ENCODE measurements at regions not wholly inside any gene's neighbourhood (a gene's known extent, or its start where the extent isn't known, plus 50 kb on each side); places are given as distances from the start of the nearest gene placed in this dataset.

- TF ChIP-seq, protein P1, sequence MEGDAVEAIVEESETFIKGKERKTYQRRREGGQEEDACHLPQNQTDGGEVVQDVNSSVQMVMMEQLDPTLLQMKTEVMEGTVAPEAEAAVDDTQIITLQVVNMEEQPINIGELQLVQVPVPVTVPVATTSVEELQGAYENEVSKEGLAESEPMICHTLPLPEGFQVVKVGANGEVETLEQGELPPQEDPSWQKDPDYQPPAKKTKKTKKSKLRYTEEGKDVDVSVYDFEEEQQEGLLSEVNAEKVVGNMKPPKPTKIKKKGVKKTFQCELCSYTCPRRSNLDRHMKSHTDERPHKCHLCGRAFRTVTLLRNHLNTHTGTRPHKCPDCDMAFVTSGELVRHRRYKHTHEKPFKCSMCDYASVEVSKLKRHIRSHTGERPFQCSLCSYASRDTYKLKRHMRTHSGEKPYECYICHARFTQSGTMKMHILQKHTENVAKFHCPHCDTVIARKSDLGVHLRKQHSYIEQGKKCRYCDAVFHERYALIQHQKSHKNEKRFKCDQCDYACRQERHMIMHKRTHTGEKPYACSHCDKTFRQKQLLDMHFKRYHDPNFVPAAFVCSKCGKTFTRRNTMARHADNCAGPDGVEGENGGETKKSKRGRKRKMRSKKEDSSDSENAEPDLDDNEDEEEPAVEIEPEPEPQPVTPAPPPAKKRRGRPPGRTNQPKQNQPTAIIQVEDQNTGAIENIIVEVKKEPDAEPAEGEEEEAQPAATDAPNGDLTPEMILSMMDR (IDR thresholded peaks at IDR 0.05) = no peak
- Histone ChIP-seq H3K9me3 (no peaks in the 10 kb centered on the region), H3K4me1 (no peaks in the 10 kb centered on the region), H3K4me3 (no peak overlapping the region), H3K27me3 (ENCODE audit: low read depth) (no peaks in the 10 kb centered on the region), H3K27ac (no peak overlapping the region), H3K36me3 (no peaks in the 10 kb centered on the region)
- intact Hi-C loops (cut with DNase I) = no loop called here
- no peak for ATAC-seq
- DNase-seq = no peak
These were observed 392.7 kb upstream of the ZNF507 start for GRCh38 chr19:31952693-31953092.

DNA sequence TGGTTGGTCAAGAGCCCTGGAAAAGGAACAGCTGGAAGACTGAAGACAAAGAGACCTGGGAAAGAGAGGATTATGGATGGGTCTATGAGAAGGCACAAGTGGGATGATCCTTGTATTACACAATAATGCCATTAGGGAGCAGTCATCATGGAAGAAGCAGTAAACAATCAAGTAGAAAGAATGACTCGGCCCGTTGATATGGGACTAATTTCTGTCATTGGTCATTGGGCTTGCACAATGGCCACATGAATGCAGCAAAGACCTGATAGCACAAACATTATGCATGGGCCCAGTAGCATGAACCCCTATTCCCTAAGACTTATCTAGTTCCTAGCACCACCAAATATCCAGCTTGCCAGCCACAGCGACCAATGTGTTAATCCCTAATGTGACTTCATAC lies 390.3 kb upstream of the ZNF507 start:
- Histone ChIP-seq H3K27ac (no peak overlapping the region), H3K9me3 (no peaks in the 10 kb centered on the region), H3K4me1 (no peaks in the 10 kb centered on the region), H3K36me3 (no peaks in the 10 kb centered on the region), H3K27me3 (ENCODE audit: low read depth) (no peaks in the 10 kb centered on the region), H3K4me3 (no peak overlapping the region)
- ATAC-seq (no peak), DNase-seq (no peak)
- intact Hi-C loops (cut with DNase I) = no loop called here
- TF ChIP-seq, protein P1 (IDR thresholded peaks at IDR 0.05) = no peak

DNA sequence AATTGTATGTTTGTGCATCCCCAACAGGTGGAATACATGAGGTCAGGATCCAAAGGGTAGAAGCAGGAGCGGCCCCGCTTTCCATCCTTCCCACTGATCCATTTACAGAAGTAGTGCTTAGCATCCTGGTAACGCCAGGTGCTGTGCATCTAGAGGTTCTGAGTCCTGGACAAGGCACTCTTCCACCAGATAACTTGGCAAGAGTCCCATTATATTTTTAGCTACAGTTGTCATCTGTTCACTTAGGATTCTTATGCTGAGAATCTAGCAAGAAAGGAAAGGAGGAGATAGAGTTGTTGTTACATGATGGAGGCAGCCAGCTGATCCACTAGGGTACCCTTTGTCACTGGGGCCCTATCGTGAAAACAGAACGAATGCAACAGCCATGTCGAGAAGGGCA lies 389.5 kb upstream of the ZNF507 start:
- H3K36me3 ChIP-seq = no peaks in the 10 kb centered on the region
- ATAC-seq (no peak), DNase-seq (no peak)
- H3K4me1 ChIP-seq = peaks cover 3% of the 10 kb centered on the region
- no peaks in the 10 kb centered on the region for H3K9me3 ChIP-seq
- H3K4me3 ChIP-seq = no peak overlapping the region
- TF ChIP-seq, protein P1 (IDR thresholded peaks at IDR 0.05) = no peak
- intact Hi-C loops (cut with DNase I) = no loop called here
- no peak overlapping the region for H3K27ac ChIP-seq
- H3K27me3 ChIP-seq (ENCODE audit: low read depth) = no peaks in the 10 kb centered on the region

- H3K36me3 ChIP-seq = no peaks in the 10 kb centered on the region
- no peaks in the 10 kb centered on the region for H3K27me3 ChIP-seq (ENCODE audit: low read depth)
- intact Hi-C loops (cut with DNase I) = no loop called here
- no peak overlapping the region for H3K27ac ChIP-seq
- peaks cover 12% of the 10 kb centered on the region for H3K4me1 ChIP-seq
- TF ChIP-seq, protein P1 (IDR thresholded peaks at IDR 0.05) = no peak
- no peak overlapping the region for H3K4me3 ChIP-seq
- H3K9me3 ChIP-seq = no peaks in the 10 kb centered on the region
- DNase-seq (no peak), ATAC-seq (no peak)
These were observed 388.5 kb upstream of the ZNF507 start for GRCh38 chr19:31956771-31957392.

DNA sequence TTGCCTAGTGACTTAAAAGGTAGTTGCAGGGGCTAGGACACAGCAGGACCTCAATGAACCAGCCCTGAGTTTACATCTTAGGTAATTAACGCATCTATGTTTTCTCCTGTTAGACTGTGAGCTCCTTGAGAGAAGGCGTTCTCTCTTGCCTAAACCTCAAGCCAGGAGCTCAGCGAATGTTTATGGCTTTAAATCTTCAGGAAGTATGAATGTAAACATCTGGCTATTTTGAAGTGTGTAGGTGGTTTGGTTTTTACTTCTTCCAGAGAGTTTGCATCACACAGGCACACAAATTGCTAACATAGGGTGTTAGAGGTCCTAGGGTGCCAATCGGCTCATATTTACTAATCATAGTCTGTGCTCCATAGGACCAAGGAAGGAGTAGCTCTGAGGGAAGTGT lies 387.7 kb upstream of the ZNF507 start:
- DNase-seq (no peak), ATAC-seq (no peak)
- H3K27me3 ChIP-seq (ENCODE audit: low read depth) = no peaks in the 10 kb centered on the region
- peaks cover 20% of the 10 kb centered on the region for H3K4me1 ChIP-seq
- H3K4me3 ChIP-seq = no peak overlapping the region
- H3K27ac ChIP-seq = no peak overlapping the region
- H3K36me3 ChIP-seq = no peaks in the 10 kb centered on the region
- TF ChIP-seq, protein P1 (IDR thresholded peaks at IDR 0.05) = no peak
- no peaks in the 10 kb centered on the region for H3K9me3 ChIP-seq
- intact Hi-C loops (cut with DNase I) = no loop called here

All from lower lobe of right lung (tissue), 2 donors.